ENCODE measurements at regions not wholly inside any gene's neighbourhood (a gene's known extent, or its start where the extent isn't known, plus 50 kb on each side); places are given as distances from the start of the nearest gene placed in this dataset.

GRCh38 chr20:4073852-4074741 is 58.7 kb upstream of the RNF24 start:
- Histone ChIP-seq H3K4me1 (ENCODE audit: insufficient read depth, low read length, severe bottlenecking) (no peaks in the 10 kb centered on the region), H3K27ac (ENCODE audit: low read depth, low read length, poor library complexity, severe bottlenecking) (no peak overlapping the region), H3K4me2 (ENCODE audit: low read length) (no peak overlapping the region), H3K79me2 (ENCODE audit: insufficient read depth, low read length) (no peaks in the 10 kb centered on the region), H3K4me3 (ENCODE audit: low read depth, low read length, poor library complexity, severe bottlenecking) (no peak overlapping the region), H3K9me3 (ENCODE audit: low read length) (no peaks in the 10 kb centered on the region), H3K9ac (ENCODE audit: low read length) (no peak overlapping the region), H2AFZ (ENCODE audit: low read length) (no peak overlapping the region), H3F3A (ENCODE audit: insufficient read depth, low read length) (no peaks in the 10 kb centered on the region), H4K20me1 (ENCODE audit: insufficient read depth, low read length) (no peaks in the 10 kb centered on the region), H3K36me3 (ENCODE audit: insufficient read depth, low read length) (no peaks in the 10 kb centered on the region), H3K9me2 (ENCODE audit: low read depth, low read length) (no peaks in the 10 kb centered on the region), H3K27me3 (ENCODE audit: insufficient read depth, low read length) (no peaks in the 10 kb centered on the region)
- TF ChIP-seq EZH2 (IDR thresholded peaks at IDR 0.05; ENCODE audit: borderline replicate concordance, low read length) (no peak), CTCF (IDR thresholded peaks at IDR 0.05; ENCODE audit: low read length) (no peak)

DNA sequence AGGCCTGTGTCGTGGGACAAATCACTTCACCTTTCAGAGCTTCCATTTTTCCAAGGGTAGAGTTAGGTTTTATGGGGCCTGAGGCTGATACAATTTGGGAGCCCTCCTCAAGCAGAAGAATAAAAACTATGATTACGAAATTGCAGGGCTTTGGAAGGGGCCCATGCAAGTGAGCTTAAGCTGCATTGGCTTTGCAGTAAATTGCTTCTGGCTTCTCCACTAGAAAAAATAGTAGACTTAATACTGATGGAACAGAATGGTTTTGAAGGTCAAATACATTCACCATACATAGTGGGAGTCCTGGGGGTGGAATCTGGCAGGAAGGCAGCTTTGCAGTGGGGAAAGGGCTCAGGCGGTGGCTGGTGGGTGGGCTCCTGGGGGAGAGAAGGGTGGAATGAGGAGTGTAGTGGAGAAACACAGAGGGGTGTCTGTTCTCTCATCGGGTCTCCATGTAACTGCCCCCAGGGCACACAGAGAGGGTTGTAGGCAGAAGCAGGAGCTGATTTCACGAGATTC is 55.9 kb upstream of the RNF24 start:
- H3K4me2 ChIP-seq (ENCODE audit: low read length) = no peak overlapping the region
- no peak for TF ChIP-seq CTCF (IDR thresholded peaks at IDR 0.05; ENCODE audit: low read length)
- no peak for TF ChIP-seq EZH2 (IDR thresholded peaks at IDR 0.05; ENCODE audit: borderline replicate concordance, low read length)
- H3K4me3 ChIP-seq (ENCODE audit: low read depth, low read length, poor library complexity, severe bottlenecking) = no peak overlapping the region
- H3K9me3 ChIP-seq (ENCODE audit: low read length) = no peaks in the 10 kb centered on the region
- no peak overlapping the region for H3K9ac ChIP-seq (ENCODE audit: low read length)
- no peak overlapping the region for H2AFZ ChIP-seq (ENCODE audit: low read length)
- no peaks in the 10 kb centered on the region for H3K27me3 ChIP-seq (ENCODE audit: insufficient read depth, low read length)
- H3K9me2 ChIP-seq (ENCODE audit: low read depth, low read length) = no peaks in the 10 kb centered on the region
- no peak overlapping the region for H3K27ac ChIP-seq (ENCODE audit: low read depth, low read length, poor library complexity, severe bottlenecking)
- H3K36me3 ChIP-seq (ENCODE audit: insufficient read depth, low read length) = no peaks in the 10 kb centered on the region
- no peaks in the 10 kb centered on the region for H3K79me2 ChIP-seq (ENCODE audit: insufficient read depth, low read length)
- no peaks in the 10 kb centered on the region for H3K4me1 ChIP-seq (ENCODE audit: insufficient read depth, low read length, severe bottlenecking)
- H4K20me1 ChIP-seq (ENCODE audit: insufficient read depth, low read length) = no peaks in the 10 kb centered on the region
- no peaks in the 10 kb centered on the region for H3F3A ChIP-seq (ENCODE audit: insufficient read depth, low read length)

DNA sequence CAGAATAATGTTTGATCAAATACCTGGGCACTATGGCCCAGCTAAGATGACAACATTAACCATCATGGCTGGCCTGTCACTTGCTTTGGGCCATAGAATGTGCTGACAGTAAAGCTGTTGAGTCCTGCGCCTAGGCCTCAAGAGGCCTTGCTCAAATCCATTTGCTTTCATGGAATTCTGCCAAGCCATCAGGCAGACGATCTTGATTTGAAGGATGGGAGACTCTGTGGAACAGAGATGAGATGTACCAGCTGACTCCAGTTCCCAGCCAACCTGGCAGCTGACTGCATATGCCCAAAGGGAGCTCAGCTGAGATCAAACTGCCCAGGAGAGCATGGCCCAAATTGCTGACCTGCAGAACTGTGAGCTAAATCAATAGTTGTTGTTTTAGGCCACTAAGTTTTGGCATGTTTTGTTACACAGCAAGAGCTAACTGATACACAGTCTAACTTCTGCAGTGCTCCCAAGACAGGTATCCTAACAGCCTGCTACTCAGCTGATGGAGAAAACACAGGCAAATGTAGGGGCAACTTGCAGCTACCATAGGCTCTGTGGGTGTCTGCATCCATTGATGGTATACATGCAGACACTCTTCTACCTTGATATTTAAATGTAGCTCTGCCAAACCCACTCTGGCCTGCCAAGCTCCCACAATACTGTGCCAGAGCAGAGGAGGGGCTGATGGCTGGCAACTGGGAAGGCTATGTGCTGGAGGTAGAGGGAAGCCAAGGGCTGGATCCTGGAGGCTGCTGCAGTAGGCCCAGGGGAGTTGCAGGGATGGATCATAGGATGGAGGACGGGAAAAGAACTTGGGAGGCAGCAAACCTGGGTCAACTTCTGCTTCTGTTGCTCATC is 55.2 kb upstream of the RNF24 start:
- Histone ChIP-seq H3K79me2 (ENCODE audit: insufficient read depth, low read length) (no peaks in the 10 kb centered on the region), H3K4me2 (ENCODE audit: low read length) (no peak overlapping the region), H3K36me3 (ENCODE audit: insufficient read depth, low read length) (no peaks in the 10 kb centered on the region), H3K4me1 (ENCODE audit: insufficient read depth, low read length, severe bottlenecking) (no peaks in the 10 kb centered on the region), H4K20me1 (ENCODE audit: insufficient read depth, low read length) (no peaks in the 10 kb centered on the region), H3K9me2 (ENCODE audit: low read depth, low read length) (no peaks in the 10 kb centered on the region), H3K27ac (ENCODE audit: low read depth, low read length, poor library complexity, severe bottlenecking) (no peak overlapping the region), H3F3A (ENCODE audit: insufficient read depth, low read length) (no peaks in the 10 kb centered on the region), H3K4me3 (ENCODE audit: low read depth, low read length, poor library complexity, severe bottlenecking) (no peak overlapping the region), H3K9me3 (ENCODE audit: low read length) (no peaks in the 10 kb centered on the region), H3K27me3 (ENCODE audit: insufficient read depth, low read length) (no peaks in the 10 kb centered on the region), H2AFZ (ENCODE audit: low read length) (no peak overlapping the region), H3K9ac (ENCODE audit: low read length) (no peak overlapping the region)
- no peak for TF ChIP-seq CTCF (IDR thresholded peaks at IDR 0.05; ENCODE audit: low read length)
- no peak for TF ChIP-seq EZH2 (IDR thresholded peaks at IDR 0.05; ENCODE audit: borderline replicate concordance, low read length)
